Kidney epithelial cell (primary cell): ENCODE measurements at regions not wholly inside any gene's neighbourhood (a gene's known extent, or its start where the extent isn't known, plus 50 kb on each side); places are given as distances from the start of the nearest gene placed in this dataset.

Experiments
- DNase-seq: peaks from one replicate; pipeline ENCODE4 v3.0.0-alpha.2; 2010; ENCODE audit warnings: low read depth
- H3K27me3 ChIP-seq: 2 replicates; pipeline ENCODE4 v1.6.0; 2011; ENCODE audit warnings: low read length; ENCODE audit not compliant: control insufficient read depth, insufficient read depth
- H3K36me3 ChIP-seq: 2 replicates; pipeline ENCODE4 v1.5.1; 2011; ENCODE audit warnings: low read length; ENCODE audit not compliant: control insufficient read depth, insufficient read depth
- H3K4me3 ChIP-seq: 2 replicates; pipeline ENCODE4 v1.5.1; 2011; ENCODE audit warnings: low read depth, mild to moderate bottlenecking, control low read depth, low read length
- TF ChIP-seq, protein P1 (sequence below): IDR thresholded peaks from 2 replicates; pipeline ENCODE4 v1.5.1; 2011; ENCODE audit warnings: mild to moderate bottlenecking, moderate library complexity, low read length, control low read depth, inconsistent platforms; ENCODE audit not compliant: insufficient read depth, poor library complexity, severe bottlenecking

DNA sequence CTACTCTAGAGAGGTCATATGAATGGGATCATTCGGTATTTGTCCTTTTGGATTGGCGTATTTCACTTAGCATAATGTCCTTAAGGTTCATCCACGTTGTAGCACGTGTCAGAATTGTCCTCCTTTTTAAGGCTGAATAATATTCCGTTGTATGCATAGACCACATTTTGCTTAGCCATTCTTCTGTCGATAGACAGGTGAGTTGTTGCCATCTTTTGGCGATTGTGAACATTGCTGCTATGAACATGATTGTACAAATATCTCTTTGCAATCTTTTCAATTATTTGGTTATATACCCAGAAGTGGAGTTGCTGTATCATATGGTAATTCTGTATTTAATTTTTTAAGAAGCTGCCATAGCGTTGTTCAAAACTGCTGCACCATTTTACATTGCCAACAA lies 52.4 kb upstream of the GOLGA8J start:
- H3K27me3 ChIP-seq: no peaks in the 10 kb centered on the region
- no peak overlapping the region for H3K4me3 ChIP-seq
- H3K36me3 ChIP-seq: no peaks in the 10 kb centered on the region
- DNase-seq: no peak
- TF ChIP-seq, protein P1, sequence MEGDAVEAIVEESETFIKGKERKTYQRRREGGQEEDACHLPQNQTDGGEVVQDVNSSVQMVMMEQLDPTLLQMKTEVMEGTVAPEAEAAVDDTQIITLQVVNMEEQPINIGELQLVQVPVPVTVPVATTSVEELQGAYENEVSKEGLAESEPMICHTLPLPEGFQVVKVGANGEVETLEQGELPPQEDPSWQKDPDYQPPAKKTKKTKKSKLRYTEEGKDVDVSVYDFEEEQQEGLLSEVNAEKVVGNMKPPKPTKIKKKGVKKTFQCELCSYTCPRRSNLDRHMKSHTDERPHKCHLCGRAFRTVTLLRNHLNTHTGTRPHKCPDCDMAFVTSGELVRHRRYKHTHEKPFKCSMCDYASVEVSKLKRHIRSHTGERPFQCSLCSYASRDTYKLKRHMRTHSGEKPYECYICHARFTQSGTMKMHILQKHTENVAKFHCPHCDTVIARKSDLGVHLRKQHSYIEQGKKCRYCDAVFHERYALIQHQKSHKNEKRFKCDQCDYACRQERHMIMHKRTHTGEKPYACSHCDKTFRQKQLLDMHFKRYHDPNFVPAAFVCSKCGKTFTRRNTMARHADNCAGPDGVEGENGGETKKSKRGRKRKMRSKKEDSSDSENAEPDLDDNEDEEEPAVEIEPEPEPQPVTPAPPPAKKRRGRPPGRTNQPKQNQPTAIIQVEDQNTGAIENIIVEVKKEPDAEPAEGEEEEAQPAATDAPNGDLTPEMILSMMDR: no peak

DNA sequence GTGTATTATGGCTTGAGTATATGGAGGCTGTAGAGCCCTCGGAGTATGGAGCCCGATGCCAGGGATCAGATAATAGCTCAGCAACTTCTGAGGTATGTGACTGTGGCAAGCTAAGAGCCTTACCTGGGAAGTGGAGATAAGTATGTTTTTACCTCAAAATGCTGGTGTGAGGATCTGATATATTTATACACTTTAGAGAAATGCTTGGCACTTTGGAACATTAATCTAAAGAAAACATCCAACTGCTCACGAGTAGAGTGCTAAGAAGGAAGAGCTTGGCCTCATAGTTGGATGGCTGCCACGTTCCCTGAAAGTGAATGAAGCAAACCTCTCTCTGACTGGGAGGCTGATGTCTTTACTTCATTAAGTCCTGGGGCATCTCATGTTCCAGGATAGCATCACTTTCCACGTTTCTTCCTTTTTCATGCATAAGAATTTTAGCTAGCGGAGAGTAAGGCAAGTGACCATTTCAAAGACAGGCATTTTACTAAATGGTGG lies 58.9 kb upstream of the GOLGA8J start:
- DNase-seq: no peak
- Histone ChIP-seq H3K36me3 (no peaks in the 10 kb centered on the region), H3K27me3 (no peaks in the 10 kb centered on the region), H3K4me3 (no peak overlapping the region)
- TF ChIP-seq, protein P1: no peak

DNA sequence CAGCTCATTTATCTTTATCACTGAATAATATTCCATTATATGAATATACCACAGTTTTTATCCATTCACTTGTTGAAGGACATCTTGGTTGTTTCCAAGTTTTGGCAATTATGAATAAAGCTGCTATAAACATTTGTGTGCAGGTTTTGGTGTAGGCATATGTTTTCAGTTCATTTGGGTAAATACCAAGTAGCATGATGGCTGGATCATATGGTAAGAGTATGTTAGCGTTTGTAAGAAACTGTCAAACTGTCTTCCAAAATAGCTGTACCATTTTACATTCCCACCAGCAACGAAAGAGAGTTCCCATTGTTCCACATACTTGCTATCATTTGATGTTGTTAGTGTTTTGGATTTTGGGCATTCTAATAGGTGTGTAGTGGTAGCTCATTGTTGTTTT lies 72.0 kb upstream of the GOLGA8J start:
- TF ChIP-seq, protein P1: no peak
- DNase-seq: no peak
- no peak overlapping the region for H3K4me3 ChIP-seq
- H3K36me3 ChIP-seq: no peaks in the 10 kb centered on the region
- no peaks in the 10 kb centered on the region for H3K27me3 ChIP-seq

DNA sequence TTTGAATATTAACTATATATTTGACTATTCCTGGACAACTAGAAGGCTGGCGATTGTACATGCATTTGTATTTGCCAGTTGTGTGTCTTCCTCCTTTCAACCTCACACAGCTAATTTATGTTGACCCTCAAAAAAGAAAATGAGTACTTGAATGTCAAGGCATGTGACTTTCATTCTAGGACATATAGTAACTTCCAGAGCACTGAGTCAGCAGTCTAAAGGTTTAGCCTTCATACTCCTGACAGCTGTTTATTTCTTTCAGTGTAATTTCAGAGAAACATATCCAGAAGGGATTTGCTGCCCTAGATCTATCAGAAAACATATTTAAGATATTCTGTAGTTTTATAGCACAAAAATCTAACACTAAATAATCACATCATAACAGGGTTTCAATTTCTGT lies 74.6 kb upstream of the GOLGA8J start:
- no peaks in the 10 kb centered on the region for H3K27me3 ChIP-seq
- TF ChIP-seq, protein P1: no peak
- DNase-seq: no peak
- no peaks in the 10 kb centered on the region for H3K36me3 ChIP-seq
- H3K4me3 ChIP-seq: no peak overlapping the region

DNA sequence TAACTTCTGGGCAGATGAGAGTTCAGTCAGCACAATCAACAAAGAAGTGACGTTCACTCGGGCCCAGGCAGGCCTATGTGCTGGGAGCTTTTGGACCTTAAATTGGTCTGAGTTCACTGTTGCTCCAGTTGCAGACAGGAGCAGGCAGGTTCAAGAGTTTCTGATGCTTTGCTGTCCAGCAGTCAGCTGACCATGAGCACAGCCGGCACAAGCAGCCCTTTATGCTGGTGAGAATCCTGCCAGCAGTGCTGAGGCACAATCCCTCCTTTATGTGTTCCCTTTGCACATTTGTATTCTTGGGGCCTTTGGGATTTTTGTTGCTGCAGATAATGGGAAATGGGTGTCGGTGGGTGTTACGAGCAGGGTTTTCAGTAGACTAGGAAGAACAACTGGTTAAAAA lies 81.2 kb upstream of the GOLGA8J start:
- DNase-seq: no peak
- Histone ChIP-seq H3K27me3 (no peaks in the 10 kb centered on the region), H3K4me3 (no peak overlapping the region), H3K36me3 (no peaks in the 10 kb centered on the region)
- TF ChIP-seq, protein P1: no peak

DNA sequence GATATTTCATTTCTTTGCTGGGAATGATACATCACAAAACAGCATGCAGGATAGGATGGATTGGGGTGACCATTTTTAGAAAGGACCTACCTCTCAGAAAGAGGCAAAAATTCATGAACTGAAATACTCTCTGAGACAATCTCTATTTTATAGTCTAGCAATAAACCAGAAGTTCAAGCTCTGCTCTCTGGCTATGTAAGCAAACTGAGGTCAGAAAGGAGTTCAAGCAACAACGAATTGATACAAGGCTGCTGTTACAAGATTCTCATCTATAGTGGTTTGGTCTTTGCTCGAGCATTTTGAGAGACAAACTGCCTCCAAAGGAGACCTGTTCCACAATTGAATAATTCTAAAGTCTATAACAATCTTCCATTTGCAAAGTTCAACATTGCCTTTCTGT lies 84.7 kb upstream of the GOLGA8J start:
- Histone ChIP-seq H3K36me3 (no peaks in the 10 kb centered on the region), H3K4me3 (no peak overlapping the region), H3K27me3 (no peaks in the 10 kb centered on the region)
- DNase-seq: no peak
- TF ChIP-seq, protein P1: no peak
